BE2C (cell line): ENCODE measurements at regions not wholly inside any gene's neighbourhood (a gene's known extent, or its start where the extent isn't known, plus 50 kb on each side); places are given as distances from the start of the nearest gene placed in this dataset.

Source experiments
- DNase-seq: peaks from one replicate; pipeline ENCODE4 v3.0.0-alpha.2; 2020
- H3K27me3 ChIP-seq: fragments of 250-450 bp; sonication (Bioruptor Pico); 2 replicates; pipeline ENCODE4 v1.5.1; 2020; ENCODE audit warnings: mild to moderate bottlenecking
- H3K36me3 ChIP-seq: fragments of 250-450 bp; sonication (Bioruptor Pico); 2 replicates; pipeline ENCODE4 v1.5.1; 2020; ENCODE audit warnings: mild to moderate bottlenecking
- H3K4me1 ChIP-seq: fragments of 250-450 bp; sonication (Bioruptor Pico); 2 replicates; pipeline ENCODE4 v1.5.1; 2020
- H3K4me3 ChIP-seq: 2 replicates; pipeline ENCODE4 v1.5.1; 2011; ENCODE audit warnings: low read depth, low read length
- H3K9me3 ChIP-seq: fragments of 250-450 bp; sonication (Bioruptor Pico); 2 replicates; pipeline ENCODE4 v1.5.1; 2020
- TF ChIP-seq, protein P1 (sequence below): IDR thresholded peaks from 2 replicates; pipeline ENCODE4 v1.5.1; 2012; ENCODE audit warnings: mild to moderate bottlenecking, low read depth, low read length

DNA sequence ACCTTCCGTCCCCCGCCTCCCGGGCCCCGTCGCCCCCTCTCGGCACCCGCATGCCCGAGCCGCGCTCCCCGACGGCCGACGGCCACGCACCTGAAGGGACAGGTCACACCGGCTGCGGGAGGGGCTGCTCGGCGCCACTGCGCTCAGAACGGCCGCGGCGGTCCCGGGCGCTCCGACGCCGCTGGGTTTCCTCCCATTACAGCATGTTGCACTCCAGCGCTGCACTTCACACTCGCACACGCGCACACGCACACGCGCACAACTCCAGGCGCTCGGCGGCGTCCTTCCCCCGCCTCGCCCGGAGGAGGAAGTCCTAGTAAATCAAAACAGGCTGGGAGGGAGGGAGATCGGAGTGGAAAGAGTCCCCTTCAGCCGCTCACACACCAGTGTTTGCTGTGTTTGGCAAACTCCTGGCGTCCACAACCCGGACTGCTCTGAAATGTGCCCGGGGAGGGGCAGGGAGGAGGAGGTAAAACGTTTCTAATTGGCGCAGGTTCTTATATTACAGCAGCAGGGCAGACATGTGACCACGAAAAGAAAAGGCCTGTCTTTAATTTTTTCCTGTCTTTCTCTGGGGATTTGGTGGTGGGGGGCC is 76.7 kb upstream of the VGLL4 start:
- Histone ChIP-seq H3K36me3 (no peaks in the 10 kb centered on the region), H3K4me3 (peak overlapping the region; percentile 32), H3K4me1 (no peaks in the 10 kb centered on the region), H3K9me3 (no peaks in the 10 kb centered on the region), H3K27me3 (peaks cover 36% of the 10 kb centered on the region)
- peak; percentile 8 for DNase-seq
- TF ChIP-seq, protein P1, sequence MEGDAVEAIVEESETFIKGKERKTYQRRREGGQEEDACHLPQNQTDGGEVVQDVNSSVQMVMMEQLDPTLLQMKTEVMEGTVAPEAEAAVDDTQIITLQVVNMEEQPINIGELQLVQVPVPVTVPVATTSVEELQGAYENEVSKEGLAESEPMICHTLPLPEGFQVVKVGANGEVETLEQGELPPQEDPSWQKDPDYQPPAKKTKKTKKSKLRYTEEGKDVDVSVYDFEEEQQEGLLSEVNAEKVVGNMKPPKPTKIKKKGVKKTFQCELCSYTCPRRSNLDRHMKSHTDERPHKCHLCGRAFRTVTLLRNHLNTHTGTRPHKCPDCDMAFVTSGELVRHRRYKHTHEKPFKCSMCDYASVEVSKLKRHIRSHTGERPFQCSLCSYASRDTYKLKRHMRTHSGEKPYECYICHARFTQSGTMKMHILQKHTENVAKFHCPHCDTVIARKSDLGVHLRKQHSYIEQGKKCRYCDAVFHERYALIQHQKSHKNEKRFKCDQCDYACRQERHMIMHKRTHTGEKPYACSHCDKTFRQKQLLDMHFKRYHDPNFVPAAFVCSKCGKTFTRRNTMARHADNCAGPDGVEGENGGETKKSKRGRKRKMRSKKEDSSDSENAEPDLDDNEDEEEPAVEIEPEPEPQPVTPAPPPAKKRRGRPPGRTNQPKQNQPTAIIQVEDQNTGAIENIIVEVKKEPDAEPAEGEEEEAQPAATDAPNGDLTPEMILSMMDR, result no peak

DNA sequence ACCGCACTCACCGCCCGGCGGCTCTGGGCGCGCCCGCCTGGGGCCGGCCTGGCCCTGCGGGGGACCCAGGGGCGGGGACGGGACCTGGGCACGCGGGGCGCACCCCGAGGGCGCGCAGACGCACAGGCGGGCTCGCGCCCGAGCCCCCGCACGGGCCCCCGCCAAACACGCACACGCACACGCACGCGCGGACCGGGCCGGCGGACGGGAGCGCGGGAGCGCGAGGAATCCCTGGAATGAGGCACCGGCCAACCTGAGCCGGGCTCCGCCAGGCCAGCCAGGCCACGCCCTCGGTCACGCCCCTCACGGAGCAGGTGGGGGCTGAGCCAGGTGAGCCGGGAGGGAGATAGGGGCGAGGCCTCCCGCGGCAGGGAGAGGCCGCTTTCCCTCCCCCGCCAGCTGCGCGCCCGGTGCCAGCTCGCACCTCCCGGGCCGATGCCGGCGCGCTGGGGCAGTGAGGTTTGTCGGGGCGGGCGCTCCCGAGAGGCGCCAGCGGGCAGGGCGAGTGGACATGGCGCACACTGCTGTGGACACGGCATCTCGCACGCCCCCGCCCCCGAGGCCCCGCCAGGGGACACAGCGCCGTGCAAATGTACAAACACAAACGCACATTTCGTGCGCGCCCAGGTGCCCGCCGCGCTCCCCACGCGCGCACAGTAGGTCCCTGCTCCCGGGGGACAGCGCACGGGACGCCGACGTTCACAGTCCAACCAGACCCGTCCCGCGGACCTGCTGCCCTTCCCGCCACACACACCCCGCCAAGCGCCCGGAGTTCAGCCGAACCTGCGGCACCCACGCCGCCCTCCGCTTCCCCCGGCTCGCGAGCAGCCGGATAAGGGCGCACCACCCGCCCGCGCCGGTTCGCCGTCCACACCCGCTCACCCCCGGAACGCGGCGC is 75.9 kb upstream of the VGLL4 start:
- H3K36me3 ChIP-seq, result no peaks in the 10 kb centered on the region
- peaks cover 36% of the 10 kb centered on the region for H3K27me3 ChIP-seq
- peak; percentile 5 for DNase-seq
- no peaks in the 10 kb centered on the region for H3K9me3 ChIP-seq
- H3K4me1 ChIP-seq, result no peaks in the 10 kb centered on the region
- TF ChIP-seq, protein P1, result no peak
- H3K4me3 ChIP-seq, result peak overlapping the region; percentile 46

DNA sequence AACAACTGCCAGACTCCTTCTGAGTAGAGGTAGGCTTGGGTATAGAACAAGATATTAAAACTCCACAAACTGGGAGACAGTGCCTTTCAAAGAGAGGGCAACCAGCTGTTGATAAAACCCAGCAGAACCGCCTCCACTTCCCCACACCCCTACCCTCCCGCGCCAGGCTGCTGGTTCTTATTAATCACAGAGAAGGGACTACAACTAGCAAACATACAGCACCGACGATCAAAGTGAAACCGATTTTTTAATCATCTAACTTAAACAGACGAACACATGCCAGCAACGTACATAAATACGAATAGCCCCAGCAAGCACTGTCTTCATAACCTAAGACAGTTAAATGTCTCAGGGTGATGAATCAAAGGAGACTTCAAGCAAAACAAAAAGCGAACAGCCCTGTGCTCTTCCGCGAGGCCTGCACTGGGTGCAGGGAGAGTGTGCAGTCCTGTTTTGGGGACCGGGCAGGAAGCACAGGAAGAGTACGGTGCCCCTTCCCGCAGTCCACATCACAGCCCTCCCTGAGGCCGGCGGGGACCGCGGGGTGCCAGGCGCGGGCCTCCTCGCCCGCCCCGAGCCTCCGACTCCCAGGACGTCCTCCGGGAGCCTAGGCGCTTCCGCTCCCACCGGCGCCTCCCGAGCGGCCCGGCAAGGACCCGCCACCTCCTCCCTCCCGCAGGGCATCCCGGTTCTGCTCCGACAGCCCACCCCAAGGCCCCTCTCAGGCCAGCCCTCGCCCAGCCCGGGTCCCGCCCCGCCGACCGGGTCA is 75.1 kb upstream of the VGLL4 start:
- peaks cover 36% of the 10 kb centered on the region for H3K27me3 ChIP-seq
- DNase-seq, result peak; percentile 6
- peak overlapping the region; percentile 46 for H3K4me3 ChIP-seq
- no peaks in the 10 kb centered on the region for H3K36me3 ChIP-seq
- TF ChIP-seq, protein P1, result no peak
- no peaks in the 10 kb centered on the region for H3K9me3 ChIP-seq
- H3K4me1 ChIP-seq, result no peaks in the 10 kb centered on the region

DNA sequence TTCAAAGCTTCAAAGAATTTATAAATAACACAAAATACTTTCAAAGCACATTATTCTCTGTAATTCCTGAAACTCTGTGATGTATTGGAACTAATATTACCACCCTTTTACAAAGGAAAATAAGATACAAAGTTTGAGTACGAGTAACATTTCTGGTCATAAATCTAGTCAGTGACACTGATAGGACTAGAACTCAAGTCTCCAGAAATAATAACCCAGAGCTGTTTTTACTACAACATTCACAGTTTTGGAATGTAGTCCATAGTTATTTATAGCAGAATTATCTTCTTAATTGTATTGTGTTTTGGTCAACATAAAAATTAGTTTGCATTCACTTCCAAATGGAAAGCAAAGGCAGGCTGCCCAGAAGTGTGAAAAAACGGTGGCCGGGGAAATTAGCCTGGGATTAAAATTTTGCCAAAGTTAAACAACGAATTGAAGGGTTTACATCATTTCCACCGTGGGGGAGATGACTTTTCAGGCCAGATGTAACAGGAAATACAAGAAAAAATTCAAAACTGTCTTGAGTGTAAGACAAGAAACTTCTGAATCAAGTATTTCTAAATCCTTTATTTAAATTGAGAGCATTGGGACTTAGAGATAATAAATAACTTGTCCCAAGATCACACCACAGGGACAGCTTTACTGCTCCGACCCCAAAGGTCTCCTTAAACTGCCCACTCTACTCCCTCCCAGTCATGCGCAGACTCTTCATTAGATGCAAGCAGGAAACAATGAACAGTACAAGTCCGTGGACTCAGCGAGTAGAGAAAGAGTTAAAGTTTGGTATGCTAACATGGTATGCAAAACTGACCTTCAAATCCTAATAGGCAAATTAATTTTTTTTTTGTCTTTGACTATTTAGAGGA is 74.3 kb upstream of the VGLL4 start:
- Histone ChIP-seq H3K36me3 (no peaks in the 10 kb centered on the region), H3K27me3 (peaks cover 36% of the 10 kb centered on the region), H3K9me3 (no peaks in the 10 kb centered on the region), H3K4me3 (peak overlapping the region; percentile 46), H3K4me1 (no peaks in the 10 kb centered on the region)
- TF ChIP-seq, protein P1, result no peak
- DNase-seq, result no peak

DNA sequence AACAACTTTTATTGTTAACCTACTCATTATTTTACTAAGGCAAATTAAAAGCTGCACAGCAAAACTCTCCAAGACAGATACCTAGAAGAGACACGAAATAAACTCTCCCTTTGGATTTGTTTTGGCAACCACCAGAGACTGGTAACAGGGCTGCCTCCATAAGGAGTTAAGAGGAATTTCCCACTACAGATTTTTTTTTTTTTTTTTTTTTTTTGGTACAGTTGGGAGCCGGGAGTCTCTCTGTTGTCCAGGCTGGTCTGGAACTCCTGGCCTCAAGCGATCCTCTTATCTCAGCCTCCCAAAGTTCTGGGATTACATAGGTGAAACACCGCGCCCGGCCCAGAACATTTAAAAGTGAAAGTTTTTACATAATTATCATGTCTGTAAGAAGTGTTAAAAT is 73.6 kb upstream of the VGLL4 start:
- no peak overlapping the region for H3K4me3 ChIP-seq

More for the DNA sequence above, 73.6 kb upstream of the VGLL4 start:
- TF ChIP-seq, protein P1, result no peak
- no peaks in the 10 kb centered on the region for H3K36me3 ChIP-seq
- no peaks in the 10 kb centered on the region for H3K9me3 ChIP-seq
- no peaks in the 10 kb centered on the region for H3K4me1 ChIP-seq
- no peak for DNase-seq
- H3K27me3 ChIP-seq, result peaks cover 36% of the 10 kb centered on the region
